ENCODE measurements at regions not wholly inside any gene's neighbourhood (a gene's known extent, or its start where the extent isn't known, plus 50 kb on each side); places are given as distances from the start of the nearest gene placed in this dataset.

DNA sequence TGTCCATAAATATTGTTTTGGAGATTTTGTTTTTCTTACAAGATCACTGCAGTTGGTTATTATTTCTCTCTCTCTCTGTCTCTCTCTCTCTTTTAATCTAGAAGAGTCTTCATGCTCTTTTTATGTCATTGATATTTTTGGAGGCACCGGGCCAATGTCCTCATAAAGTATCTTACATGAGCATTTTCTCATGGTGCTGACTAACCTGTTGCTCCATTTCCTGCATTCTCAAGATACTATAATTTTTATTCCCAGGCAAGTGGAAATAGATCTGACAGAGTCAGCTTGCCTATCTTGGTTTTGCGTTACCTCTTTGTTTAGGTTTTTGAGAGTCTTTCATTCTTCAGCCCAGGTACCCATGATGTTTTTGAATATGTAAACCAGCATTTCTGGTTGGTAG, 938.8 kb upstream of the FBXO33 start:
- no peaks in the 10 kb centered on the region for H3K36me3 Mint-ChIP-seq (ENCODE audit: insufficient read depth in 1 of 3, low read depth in 3 of 3)
- H4K20me1 ChIP-seq (ENCODE audit: control insufficient read depth, insufficient read depth, insufficient read length), result no peaks in the 10 kb centered on the region
- no peak overlapping the region for H4K8ac ChIP-seq (replicated peaks; ENCODE audit: insufficient read length, low read depth, low read length)
- no peak overlapping the region for H3K4ac ChIP-seq (ENCODE audit: low read depth, low read length)
- H3K9me3 Mint-ChIP-seq, result no peaks in the 10 kb centered on the region; a peak in 1 of 5 replicates
- no peaks in the 10 kb centered on the region for H3K27me3 ChIP-seq (ENCODE audit: insufficient read depth, low read length)
- no peak overlapping the region for H3K27ac ChIP-seq (ENCODE audit: insufficient read length, low read depth, low read length)
- no peak overlapping the region for H3K23ac ChIP-seq (ENCODE audit: insufficient read length, low read depth, low read length)
- H3K9me3 ChIP-seq (ENCODE audit: control insufficient read depth, low read depth, low read length), result no peaks in the 10 kb centered on the region
- no peak overlapping the region for H2BK12ac ChIP-seq (ENCODE audit: insufficient read length, low read depth, low read length)
- no peak overlapping the region for H4K91ac ChIP-seq (ENCODE audit: insufficient read length, low read depth, low read length)
- no peak overlapping the region for H4K5ac ChIP-seq (ENCODE audit: insufficient read length, low read depth, low read length)
- no peak overlapping the region for H3K27ac Mint-ChIP-seq
- no peak overlapping the region for H2BK20ac ChIP-seq (ENCODE audit: low read depth, low read length, poor library complexity, severe bottlenecking)
- no peak overlapping the region for H2AK5ac ChIP-seq (ENCODE audit: insufficient read length, low read length)
- no peaks in the 10 kb centered on the region for H3K27me3 Mint-ChIP-seq (ENCODE audit: low read depth)
- H2BK15ac ChIP-seq (ENCODE audit: low read depth, low read length), result no peak overlapping the region
- no peak overlapping the region for H2BK5ac ChIP-seq (ENCODE audit: insufficient read length, low read length)
- 0 out of 4 replicates have a peak, but pooled peaks cover 0 to 2% of the 10 kb centered on the region in 2 experiments for H3K4me1 Mint-ChIP-seq
- no peaks in the 10 kb centered on the region for H3K79me1 ChIP-seq (ENCODE audit: insufficient read depth, low read depth, low read length, poor library complexity, severe bottlenecking)
- H3K18ac ChIP-seq (ENCODE audit: insufficient read length, low read depth, low read length), result no peak overlapping the region
- no peaks in the 10 kb centered on the region for H3K23me2 ChIP-seq (ENCODE audit: insufficient read length, low read depth, low read length, poor library complexity, severe bottlenecking)
- no peaks in the 10 kb centered on the region for H3K79me2 ChIP-seq (ENCODE audit: insufficient read depth, low read length)
- H3K56ac ChIP-seq (ENCODE audit: insufficient read length, low read depth, low read length), result no peak overlapping the region
- H2BK120ac ChIP-seq (ENCODE audit: low read depth, low read length, poor library complexity, severe bottlenecking), result no peak overlapping the region
- no peak overlapping the region for H3K4me3 Mint-ChIP-seq
- H2AFZ ChIP-seq (ENCODE audit: low read length), result no peak overlapping the region
- no peak overlapping the region for H3T11ph ChIP-seq (ENCODE audit: low read length)
- H3K4me2 ChIP-seq (ENCODE audit: insufficient read depth, insufficient read length, low read length), result no peak overlapping the region
- no CpG with 5 or more reads among the region's 2 CpGs for WGBS (ENCODE audit: extremely low coverage, insufficient read length, low lambda C conversion rate)
- no peak overlapping the region for H3K14ac ChIP-seq (ENCODE audit: insufficient read depth, low read length)
- TF ChIP-seq, protein P1, sequence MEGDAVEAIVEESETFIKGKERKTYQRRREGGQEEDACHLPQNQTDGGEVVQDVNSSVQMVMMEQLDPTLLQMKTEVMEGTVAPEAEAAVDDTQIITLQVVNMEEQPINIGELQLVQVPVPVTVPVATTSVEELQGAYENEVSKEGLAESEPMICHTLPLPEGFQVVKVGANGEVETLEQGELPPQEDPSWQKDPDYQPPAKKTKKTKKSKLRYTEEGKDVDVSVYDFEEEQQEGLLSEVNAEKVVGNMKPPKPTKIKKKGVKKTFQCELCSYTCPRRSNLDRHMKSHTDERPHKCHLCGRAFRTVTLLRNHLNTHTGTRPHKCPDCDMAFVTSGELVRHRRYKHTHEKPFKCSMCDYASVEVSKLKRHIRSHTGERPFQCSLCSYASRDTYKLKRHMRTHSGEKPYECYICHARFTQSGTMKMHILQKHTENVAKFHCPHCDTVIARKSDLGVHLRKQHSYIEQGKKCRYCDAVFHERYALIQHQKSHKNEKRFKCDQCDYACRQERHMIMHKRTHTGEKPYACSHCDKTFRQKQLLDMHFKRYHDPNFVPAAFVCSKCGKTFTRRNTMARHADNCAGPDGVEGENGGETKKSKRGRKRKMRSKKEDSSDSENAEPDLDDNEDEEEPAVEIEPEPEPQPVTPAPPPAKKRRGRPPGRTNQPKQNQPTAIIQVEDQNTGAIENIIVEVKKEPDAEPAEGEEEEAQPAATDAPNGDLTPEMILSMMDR (conservative IDR thresholded peaks at IDR 0.05), result no peak
- DNase-seq, result no peak
- no peaks in the 10 kb centered on the region; the same call in 1 of the 2 replicates for H3K4me1 ChIP-seq (ENCODE audit: insufficient read depth, low read length)
- H3K9ac ChIP-seq (ENCODE audit: extremely low read depth, insufficient read length, low read length), result no peak overlapping the region
